Choroid plexus epithelial cell (primary cell): ENCODE measurements at regions not wholly inside any gene's neighbourhood (a gene's known extent, or its start where the extent isn't known, plus 50 kb on each side); places are given as distances from the start of the nearest gene placed in this dataset.

Experiments
- DNase-seq: peaks from one replicate; pipeline ENCODE4 v3.0.0-alpha.2; 2010; ENCODE audit warnings: low read depth
- H3K4me3 ChIP-seq: 2 replicates; pipeline ENCODE4 v1.5.1; 2011; ENCODE audit warnings: low read depth, mild to moderate bottlenecking, control low read depth, low read length, moderate library complexity
- TF ChIP-seq, protein P1 (sequence below): conservative IDR thresholded peaks from 2 replicates; pipeline ENCODE4 v1.5.1; 2011; ENCODE audit warnings: low read depth, mild to moderate bottlenecking, control low read depth, inconsistent platforms, low read length, moderate library complexity

DNA sequence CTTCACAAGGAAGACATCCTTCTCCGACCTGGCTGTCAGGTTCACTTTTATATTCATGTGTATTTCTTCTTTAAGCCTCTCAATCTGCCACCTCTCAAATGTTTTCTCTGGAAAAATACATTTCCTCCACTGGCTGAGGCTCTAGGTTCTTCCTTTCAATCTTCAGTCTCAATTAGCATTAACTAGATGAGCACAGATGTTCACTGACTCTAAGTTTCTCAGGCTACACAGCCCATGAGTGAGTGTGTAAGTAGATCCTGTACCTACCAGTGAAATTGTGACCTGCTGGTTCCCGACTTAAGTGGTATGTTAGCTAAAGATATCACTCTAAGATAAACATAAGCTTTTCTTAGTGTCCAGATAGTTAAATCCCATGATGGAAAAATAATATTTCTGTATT lies 206.9 kb downstream of the ADAMTS15 start:
- H3K4me3 ChIP-seq: no peak overlapping the region
- DNase-seq: no peak
- TF ChIP-seq, protein P1, sequence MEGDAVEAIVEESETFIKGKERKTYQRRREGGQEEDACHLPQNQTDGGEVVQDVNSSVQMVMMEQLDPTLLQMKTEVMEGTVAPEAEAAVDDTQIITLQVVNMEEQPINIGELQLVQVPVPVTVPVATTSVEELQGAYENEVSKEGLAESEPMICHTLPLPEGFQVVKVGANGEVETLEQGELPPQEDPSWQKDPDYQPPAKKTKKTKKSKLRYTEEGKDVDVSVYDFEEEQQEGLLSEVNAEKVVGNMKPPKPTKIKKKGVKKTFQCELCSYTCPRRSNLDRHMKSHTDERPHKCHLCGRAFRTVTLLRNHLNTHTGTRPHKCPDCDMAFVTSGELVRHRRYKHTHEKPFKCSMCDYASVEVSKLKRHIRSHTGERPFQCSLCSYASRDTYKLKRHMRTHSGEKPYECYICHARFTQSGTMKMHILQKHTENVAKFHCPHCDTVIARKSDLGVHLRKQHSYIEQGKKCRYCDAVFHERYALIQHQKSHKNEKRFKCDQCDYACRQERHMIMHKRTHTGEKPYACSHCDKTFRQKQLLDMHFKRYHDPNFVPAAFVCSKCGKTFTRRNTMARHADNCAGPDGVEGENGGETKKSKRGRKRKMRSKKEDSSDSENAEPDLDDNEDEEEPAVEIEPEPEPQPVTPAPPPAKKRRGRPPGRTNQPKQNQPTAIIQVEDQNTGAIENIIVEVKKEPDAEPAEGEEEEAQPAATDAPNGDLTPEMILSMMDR: no peak

DNA sequence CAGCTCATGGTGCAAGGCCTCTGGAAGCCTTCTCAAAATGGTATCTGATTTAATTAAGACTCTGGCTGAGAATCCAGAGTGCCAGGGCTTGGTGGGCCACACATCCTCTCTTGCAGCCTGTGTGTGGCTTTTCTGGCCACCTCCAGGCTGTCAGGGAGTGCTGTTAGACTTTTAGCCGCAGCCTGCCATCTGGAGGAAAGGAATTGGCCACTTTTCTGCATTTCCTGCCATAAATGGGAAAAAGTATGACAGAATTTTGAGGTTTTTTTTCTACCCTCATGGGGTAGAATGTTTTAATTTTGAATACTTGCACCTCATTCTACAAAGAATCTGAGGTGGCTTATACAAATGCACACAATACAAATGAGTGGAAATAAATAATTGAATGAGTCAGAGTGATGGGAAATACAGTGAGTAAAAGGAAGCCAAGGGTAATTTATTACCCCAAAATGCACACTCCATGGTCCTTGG lies 218.4 kb downstream of the ADAMTS15 start:
- H3K4me3 ChIP-seq: no peak overlapping the region
- no peak for DNase-seq
- TF ChIP-seq, protein P1: no peak

DNA sequence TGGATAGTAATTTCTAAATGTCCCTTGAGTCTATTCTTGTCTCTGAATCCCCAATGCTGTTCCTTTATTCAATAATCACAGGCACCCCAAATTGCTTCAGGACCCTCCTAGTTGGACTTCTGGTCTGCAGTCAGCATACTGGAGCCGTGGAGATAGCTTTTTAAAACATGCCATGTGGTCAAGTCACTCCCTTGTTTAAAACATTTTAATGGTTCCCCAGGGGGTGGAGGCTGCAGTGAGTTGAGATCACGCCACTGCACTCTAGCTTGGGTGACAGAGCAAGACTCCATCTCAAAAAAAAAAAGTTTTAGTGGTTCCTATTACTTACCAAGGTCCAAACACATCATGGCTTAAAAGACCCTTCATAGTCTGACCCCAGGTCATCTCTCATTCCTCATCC lies 220.3 kb downstream of the ADAMTS15 start:
- DNase-seq: no peak
- TF ChIP-seq, protein P1: no peak
- H3K4me3 ChIP-seq: no peak overlapping the region

DNA sequence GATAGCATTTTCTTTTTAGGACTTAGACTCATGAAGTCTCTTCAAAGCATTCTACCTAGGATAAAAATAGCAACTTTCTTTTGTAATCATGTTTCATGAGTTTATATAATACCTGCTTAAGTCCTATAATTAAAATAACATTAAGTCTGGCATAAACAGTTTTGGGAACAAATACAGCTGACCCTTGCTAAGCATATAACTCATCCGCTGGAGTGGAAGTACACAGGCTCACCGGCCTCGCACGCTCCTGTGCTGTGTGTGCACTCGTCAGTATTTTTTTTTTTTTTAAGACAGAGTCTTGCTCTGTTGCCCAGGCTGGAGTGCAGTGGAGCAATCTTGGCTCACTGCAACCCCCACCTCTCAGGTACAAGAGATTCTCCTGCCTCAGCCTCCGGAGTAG lies 221.8 kb downstream of the ADAMTS15 start:
- TF ChIP-seq, protein P1: no peak
- no peak overlapping the region for H3K4me3 ChIP-seq
- no peak for DNase-seq

DNA sequence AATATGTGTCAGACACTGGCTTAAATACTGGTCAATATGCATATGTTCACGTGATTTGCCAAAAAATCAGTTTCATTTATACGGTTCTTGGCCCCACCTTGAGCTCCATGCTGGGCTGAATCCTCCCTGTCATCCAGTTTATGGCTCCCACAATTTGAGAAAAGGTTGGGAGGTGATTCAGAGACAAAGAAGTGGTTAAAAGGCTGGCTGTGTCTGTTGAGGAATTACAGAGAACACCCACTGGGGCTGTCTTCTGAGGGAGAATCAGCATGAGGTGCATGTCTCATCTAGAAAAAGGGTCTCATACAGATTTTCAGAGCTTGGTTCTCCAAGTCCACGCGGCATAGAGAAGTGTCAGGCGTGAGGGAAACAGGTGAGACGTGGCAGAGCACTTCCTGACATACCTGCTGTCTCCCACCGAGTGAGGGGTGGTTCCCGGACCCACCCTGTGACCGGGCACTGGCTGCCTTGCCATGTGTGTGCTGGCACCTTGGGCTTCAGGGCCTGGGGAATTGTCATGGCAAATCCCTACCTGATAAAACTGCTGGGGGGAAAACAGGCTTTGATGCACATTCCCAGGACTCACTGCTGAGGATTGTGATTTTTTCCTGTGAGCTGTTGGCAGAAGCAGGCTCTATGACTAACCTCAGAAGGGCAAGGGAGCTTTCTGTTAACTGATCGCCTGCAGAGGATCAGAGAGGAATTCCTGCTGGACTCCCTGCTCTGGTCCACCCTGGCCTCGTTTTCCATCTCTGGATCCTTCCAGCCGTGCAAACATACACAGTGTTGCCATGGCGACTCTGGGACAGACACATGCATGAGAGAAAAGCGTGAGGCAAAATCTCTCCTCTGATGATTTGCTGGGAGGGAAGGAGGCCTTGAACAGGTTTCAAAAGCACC lies 223.6 kb downstream of the ADAMTS15 start:
- peak; percentile 88 for DNase-seq
- H3K4me3 ChIP-seq: no peak overlapping the region
- TF ChIP-seq, protein P1: no peak

DNA sequence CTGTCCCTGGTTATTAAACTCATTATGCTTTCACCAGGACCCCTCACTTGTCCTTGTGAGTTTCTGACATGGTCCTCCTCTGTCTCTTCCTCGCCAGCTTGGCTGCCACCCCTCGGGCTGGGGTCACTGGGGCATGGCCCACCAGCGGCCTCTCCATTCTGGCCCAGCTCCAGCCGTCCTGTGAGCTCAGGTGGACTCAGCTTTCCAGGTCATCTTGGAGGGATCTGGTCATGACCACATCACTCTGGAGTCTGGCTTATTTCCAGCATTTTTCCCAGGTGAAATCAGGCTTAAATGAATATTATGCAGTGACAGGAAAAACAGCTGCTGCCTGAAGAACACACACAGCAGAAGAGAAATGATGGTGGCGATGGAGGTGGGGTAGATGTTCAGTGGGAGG lies 224.5 kb downstream of the ADAMTS15 start:
- DNase-seq: no peak
- TF ChIP-seq, protein P1: no peak
- no peak overlapping the region for H3K4me3 ChIP-seq

DNA sequence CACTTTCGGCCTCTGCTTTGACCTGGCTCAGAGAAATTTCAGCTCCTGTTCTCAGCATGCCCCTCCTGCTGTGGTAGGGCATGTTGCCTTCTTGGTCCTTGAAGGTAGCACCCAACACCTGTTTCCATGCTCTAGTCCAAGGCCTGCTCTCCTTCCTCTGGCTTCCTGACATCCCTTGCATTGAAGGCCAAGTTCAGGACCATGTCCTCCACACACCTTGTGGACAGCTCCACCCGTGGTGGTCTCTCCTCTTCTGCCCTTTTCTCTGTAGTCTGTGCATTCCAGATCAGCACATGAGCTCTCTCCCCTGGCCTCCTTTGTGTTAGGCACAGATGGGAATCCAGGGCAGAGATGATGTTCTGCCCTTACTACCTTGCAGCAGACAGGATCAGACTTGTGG lies 225.3 kb downstream of the ADAMTS15 start:
- TF ChIP-seq, protein P1: no peak
- no peak overlapping the region for H3K4me3 ChIP-seq
- no peak for DNase-seq
